GM19238 (cell line): ENCODE measurements at regions not wholly inside any gene's neighbourhood (a gene's known extent, or its start where the extent isn't known, plus 50 kb on each side); places are given as distances from the start of the nearest gene placed in this dataset.
"Not testable (repeated sequence)": the region's sequence is repeated elsewhere in the genome, so short reads cannot be mapped to it uniquely, and the experiment has no call there.

Experiments used
- DNase-seq: peaks from one replicate; pipeline ENCODE4 v3.0.0; 2011; ENCODE audit warnings: low spot score; ENCODE audit not compliant: insufficient read length

DNA sequence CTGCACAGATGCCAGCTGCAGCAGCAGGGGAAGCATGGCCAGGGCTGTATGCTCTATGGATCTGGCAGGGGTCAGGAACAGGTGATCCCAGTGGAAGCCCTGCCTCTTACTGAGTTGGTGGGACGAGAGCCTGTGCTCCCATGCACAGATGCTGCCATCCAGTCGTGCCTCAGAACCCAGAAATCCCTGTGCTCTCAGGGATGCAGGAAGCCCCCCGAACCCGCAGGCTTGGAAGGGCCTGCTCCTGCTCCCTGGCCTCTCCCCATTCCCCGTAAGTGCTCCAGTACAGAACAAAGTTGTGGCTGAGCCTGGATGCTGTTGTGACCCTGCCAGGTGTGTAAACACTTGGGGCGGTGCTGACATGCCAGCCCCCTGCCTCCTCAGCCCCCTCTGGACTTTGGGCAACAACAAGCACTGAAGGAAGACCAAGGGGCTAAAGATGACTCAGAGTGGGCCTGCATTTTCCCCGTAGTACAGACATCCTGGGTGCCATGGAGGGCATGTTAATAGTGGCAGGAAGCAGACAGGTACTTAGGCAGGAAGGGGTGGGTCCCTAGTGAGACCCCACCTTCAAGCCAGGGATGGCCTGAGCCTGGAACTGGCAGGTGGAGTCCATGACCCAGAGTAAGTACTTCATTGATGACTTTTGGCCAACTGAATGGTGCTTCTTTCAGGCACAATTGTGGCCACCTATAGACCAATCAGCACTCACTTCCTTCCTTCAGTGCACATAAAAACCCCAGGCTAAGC, 1640.7 kb downstream of the C4orf33 start:
- no peak for DNase-seq

DNA sequence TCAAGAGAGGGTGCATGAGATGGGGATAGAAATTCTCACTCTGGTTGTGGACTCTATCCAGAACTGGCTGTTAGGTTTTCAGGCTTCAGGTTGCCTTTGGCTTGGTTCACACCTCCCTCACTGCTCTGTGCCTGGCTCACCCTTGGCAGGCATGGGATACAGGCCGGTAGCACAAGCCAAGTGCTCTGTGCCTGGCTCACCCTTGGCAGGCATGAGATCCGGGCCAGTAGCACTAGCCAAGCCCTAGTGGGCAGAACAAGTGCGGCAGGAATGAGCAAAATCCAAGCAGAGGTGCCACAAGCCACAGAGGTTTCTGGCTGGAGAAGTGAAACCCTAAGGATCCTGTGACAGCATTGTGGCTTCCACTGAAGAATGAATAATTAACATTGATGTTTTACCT, 1642.3 kb downstream of the C4orf33 start:
- DNase-seq, result no peak

DNA sequence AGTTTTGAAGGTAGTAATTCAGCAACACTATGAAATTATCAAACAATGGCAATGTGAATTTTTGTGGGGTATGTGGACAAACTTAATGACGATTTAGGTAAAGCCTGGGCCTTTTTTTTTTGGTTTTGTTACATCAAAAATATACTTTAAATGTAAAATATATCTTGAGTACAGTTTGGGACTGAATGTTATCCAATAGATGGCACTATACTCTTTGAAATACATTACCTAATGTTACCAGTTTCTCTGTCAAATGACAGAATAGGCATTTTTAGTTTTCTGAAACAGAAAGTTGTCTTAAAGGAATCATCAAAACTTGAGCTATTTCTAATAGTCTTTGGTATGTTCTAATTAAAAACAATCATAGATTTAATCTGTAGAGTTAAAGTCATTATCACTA, 1651.9 kb downstream of the C4orf33 start:
- DNase-seq, result no peak

DNA sequence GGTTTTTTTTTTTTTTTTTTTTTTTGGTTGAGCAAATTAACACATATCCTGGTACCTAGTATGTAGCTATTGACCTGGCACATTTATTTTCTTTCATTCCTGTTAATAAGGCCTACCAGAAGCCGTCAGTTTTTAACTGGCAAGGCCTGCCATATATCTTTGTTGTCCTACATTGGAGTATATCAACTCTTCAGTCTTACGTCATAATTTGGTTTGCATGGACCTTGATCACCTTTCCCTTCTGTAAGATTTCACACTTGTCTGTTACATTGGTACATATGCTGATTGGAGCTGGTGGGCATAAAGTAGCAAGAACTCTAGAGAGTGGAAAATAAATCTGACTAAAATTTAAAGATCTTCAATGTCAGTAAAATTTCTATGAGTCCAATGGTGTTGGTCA, 1658.0 kb downstream of the C4orf33 start:
- DNase-seq, result no peak

DNA sequence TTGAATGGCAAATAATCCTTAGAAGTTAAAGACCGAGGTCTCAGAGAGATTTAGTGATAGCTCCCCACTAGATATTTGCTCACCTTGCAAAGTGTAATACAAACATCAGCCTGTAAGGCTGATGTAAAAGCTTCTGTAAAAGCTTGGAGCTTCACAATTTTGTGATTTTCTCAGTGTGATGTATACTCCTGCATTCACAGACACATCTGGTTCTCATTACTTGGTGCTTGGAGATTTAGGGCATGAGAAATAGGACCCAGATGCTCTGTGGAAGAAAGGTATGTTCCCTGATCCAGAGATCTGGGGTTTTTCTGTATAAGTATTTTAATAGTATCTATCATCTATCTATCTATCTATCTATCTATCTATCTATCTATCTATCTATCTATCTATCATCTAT, 1664.3 kb downstream of the C4orf33 start:
- no peak for DNase-seq

DNA sequence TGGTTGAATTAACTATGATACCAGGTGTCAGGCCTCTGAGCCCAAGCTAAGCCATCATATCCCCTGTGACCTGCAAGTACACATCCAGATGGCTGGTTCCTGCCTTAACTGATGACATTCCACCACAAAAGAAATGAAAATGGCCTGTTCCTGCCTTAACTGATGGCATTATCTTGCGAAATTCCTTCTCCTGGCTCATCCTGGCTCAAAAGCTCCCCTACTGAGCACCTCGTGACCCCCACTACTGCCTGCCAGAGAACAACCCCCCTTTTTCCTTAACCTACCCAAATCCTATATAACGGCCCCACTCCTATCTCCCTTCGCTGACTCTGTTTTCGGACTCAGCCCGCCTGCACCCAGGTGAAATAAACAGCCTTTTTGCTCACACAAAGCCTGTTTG, 1671.4 kb downstream of the C4orf33 start:
- DNase-seq, result not testable (repeated sequence)

DNA sequence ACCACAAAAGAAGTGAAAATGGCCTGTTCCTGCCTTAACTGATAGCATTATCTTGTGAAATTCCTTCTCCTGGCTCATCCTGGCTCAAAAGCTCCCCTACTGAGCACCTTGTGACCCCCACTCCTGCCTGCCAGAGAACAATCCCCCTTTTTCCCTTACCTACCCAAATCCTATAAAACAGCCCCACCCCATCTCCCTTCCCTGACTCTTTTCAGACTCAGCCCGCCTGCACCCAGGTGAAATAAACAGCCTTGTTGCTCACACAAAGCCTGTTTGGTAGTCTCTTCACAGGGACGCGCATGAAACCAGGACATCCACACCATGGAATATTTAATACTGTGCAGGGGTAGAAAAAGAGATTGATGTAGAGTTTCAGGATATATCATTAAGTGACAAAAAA, 1677.0 kb downstream of the C4orf33 start:
- not testable (repeated sequence) for DNase-seq

DNA sequence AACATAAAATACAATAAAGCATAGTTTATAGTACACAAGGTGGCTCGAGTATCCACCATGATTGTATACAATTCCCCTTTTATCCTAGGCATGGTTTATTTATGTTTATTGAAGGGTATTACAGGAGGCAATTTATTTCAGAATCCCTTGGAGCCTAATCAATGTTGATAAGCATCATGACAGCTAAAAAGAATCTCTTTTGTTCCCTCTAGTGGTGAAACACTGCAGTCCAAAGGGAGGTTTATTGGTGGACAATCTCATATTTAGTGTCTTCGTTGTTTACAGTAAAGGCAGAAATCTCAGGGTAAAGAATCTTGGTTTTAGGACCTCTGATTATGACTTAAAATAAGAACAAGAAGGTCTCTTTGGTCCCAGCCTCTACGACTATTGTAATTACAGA, 1712.5 kb downstream of the C4orf33 start:
- DNase-seq, result no peak

DNA sequence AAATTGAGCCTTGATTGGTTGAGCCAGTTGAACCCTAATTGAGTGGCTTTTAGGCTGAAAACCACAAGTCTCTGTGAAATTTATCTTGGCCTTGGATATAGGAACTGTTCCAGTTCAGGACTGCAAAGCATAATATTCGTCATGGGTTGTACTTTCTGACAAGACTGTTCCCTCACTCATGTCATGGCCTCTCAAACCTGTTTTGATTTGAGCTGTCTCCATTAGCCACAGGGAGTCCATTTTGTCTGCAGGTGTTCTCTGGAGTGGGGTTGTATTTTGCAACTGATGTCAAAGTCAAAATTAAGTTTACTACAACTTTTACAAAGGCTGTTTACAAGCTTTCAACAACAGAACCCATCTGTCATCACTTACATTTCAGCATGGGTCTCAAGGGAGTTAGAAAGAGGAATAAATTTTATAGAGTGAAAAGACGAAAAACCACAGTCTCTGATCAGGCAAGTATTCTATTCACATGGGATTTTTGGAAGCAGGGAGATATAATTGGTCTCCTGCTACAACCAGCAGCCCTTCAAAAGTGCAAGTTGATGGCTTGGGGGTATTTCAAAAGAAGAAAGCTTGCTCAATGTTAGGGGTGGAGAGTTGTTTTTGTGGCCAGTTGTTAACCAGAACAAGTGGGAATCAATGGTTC, 1716.3 kb downstream of the C4orf33 start:
- no peak for DNase-seq

DNA sequence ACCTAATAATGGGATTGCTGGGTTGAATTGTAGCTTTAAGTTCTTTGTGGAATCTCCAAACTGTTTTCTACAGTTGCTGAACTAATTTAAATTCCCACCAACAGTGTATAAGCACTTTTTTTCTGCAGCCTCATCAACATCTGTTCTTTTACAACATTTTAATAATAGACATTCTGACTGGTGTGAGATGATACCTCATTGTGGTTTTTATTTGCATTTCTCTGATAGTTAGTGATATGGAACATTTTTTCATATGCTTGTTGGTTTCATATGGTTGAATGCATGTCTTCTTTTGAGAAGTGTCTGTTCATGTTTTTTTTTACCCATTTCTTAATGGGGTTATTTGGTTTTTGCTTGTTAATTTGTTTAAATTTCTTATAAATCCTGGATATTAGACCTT, 1718.9 kb downstream of the C4orf33 start:
- no peak for DNase-seq

DNA sequence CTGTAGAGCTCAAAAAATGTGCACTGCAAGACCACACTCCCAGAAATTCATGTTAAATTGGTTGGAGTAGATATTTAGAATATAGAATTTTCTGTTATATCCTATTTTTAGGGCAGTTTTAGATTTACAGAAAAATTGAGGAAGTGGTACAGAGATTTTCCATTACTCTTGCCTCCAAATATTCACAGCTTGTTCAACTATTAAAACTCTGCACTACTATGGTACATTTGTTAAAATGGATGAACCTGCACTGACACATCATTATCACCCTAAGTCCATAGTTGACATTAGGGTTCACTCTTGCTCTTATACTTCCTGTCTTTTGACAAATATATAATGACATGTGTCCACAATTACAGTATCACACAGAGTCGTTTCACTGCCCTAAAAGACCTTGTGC, 1724.5 kb downstream of the C4orf33 start:
- no peak for DNase-seq

DNA sequence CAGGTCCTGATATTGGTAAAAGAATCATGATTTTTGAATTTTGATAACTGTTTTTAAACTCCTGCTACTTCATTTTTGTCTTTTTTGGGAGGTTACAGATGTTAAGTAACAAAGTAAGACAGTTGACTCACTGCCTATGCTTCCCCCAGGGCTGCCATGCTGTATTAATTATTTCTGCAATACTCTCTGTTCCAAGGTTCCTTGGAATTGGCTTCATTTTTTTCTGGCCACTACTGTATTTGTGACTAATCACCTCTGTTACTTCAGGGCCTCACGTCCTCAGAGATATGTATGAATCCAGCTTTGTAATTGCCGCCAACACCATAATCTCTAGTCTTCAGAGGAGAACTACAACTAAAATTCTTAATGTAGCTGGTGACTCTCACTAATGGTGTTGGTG, 1729.3 kb downstream of the C4orf33 start:
- no peak for DNase-seq

DNA sequence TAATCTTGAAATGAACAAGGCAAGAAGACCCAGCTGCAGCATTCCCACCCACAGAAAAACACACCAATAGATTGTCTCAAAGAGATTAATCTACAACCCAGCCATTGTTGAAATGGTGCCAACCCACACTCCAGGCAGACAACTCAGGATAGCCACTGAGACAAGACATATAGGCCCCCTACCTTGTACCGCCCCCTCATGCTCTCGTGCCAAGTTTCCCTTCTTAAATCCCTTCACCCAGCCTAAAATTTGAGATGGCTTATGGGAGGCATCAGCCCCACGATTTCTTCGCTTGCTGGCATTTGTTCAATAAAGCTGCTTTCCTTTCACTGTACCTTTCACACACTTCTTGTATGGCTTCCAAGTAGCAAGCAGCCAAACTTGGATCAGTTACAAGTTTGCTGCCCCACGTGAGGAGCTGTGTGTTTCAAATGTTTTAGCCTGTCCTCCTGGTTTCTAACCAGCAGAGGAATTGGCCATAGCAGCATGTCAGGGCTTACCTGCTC, 1754.1 kb downstream of the C4orf33 start:
- DNase-seq, result no peak

DNA sequence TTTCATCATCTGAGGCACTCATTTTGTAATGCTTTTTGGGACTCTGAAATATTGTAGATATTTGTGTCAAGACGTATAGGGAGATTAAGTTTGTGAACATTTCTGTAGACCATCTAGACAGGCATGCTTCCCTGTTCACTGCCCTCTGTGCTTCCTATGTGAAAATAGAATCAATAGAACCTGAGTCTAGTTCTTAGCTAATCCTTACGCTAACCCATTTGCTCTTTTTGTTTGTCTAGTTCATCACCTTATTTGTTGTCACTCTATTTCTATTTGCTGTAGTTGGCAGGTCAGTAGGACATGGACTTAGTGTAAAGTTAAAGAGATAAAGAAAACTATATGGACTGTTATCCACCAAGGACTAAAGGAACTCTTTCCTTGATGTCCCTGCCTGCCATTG, 1755.2 kb downstream of the C4orf33 start:
- DNase-seq, result no peak

DNA sequence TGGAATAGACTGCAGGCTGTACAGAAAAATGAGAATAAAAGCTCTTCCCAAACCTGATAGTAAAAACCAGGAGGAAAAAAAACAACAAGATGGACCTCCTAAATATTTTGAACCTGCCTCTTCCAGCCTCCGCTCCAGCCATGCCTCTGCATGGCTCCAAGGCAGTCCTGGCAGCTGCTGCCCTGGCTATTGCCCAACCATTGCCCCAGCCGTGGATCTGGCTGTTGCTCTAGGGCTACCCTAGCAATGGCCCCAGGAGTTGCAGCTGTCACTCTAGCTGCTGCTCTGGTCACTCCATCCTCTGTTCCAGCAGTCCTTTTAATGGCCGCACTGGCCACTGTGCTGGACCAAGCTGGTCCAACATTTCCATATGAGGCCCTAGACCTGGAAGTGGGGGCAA, 1756.0 kb downstream of the C4orf33 start:
- DNase-seq, result no peak

DNA sequence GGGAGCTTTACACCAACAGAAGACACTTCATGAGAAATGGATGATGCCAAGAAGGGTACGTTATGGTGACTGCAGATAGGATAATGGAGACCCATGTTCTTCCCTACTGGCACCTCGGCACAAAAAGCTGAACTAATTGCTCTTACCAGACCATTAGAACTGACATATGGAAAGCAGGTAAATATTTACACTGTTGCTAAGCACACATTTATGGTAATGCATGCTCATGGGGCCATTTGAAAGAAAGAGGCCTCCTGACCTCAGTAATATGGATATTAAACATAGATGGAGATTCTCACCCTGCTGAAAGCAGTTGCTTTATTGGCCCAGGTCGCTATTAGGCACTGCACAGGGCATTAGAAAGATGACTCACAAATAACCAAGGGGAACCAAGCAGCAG, 1759.6 kb downstream of the C4orf33 start:
- no peak for DNase-seq

DNA sequence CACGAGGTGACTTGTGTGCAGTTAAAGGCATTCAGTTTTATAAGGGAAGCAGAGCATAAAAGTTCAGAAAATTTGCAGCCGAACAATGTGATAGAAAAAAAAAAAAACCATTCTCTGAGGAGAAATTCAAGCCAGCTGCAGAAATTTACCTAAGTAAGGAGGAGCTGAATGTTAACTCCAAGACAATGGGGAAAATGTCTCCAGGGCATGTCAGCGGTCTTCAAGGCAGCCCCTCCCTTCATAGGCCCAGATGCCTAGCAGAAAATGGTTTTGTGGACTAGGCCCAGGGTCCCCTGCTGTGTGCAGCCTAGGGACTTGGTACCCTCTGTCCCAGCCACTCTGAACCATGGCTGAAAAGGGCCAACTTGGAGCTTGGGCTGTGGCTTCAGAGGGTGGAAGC, 1764.0 kb downstream of the C4orf33 start:
- no peak for DNase-seq

DNA sequence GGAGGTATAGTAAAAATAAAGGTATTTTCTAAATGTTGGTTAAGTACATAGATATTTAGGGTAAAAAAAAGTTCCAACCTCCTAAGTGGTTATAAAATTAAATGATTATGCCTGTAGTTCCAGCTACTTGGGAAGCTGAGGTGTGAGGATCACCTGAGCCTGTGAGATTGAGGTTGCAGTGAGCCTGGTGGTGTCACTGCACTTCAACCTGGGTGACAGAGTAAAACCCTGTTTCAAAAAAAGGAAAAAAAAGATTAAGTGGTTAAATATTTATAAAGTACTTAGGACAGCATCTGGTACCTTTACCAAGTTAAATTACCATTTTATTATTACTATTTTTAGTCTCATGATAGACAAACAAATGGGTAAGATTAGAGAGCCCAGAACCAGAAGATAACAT, 1801.0 kb downstream of the C4orf33 start:
- DNase-seq, result no peak

DNA sequence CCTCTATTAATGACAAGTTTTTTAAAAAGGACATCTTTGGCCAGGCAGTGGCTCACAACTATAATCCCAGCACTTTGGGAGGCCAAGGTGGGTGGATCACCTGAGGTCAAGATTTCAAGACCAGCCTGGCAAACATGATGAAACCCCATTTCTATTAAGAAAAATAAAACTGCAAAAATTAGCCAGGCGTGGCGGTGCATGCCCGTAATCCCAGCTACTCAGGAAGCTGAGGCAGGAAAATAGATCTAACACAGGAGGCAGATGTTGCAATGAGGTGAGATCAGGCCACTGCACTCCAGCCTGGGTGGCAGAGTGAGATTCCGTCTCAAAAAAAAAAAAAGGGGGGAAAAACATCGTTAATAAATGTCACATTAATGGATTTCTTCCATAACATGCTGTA, 1805.4 kb downstream of the C4orf33 start:
- no peak for DNase-seq

DNA sequence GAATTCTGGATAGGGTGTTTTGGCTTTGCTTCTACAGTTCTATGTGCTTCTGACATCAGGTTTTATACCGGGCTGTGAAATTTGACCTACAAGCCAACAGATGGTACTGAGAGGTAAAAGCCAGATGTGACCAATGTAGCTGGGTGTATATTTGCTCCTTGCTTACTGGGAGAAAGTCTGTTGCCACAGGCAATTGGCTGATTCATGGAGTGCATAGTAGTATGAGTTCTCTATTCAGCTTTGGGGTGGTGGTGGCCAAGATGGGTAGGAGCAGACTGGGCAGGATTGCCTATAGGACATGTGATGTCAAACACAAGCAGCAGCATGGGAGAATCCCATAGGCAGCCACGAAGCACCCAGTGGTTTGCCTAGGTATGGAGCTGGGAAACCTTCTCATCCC, 1827.0 kb downstream of the C4orf33 start:
- no peak for DNase-seq

DNA sequence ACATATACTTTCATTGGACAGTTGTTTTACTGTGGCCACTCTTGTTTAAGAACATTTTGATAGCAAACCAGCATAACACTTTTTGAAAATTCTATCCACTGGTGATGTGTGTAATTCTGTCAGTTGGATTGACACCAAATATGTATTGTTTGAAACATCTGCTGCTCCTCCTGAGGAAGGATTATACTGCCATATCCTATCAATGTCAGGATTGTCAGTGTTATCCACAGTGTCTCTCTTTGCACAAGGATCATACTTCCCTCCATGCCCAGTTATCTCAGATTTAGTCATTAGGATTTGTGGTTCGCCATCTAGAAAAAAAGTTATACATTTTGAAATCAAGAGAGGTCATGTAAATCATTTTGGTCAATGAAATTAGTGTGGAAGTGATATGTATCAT, 1859.6 kb downstream of the C4orf33 start:
- no peak for DNase-seq

DNA sequence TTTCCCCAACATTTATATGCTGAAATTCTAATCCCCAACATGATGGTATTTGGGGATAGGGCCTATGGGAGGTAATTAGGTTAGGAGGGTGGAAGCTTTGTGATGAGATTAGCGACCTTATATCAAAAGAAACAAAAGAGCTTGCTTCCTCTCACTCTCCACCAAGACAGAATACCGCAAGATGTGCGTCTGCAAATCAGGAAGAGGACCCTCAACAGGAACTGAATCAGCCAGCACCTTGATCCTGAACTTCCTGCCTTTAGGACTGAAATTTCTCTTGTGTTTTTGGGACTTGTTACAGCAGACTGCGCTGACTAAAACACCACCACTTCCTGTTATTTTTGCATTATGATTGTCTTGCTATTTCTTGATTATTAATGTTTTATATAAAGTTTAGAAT, 1889.4 kb downstream of the C4orf33 start:
- DNase-seq, result no peak

DNA sequence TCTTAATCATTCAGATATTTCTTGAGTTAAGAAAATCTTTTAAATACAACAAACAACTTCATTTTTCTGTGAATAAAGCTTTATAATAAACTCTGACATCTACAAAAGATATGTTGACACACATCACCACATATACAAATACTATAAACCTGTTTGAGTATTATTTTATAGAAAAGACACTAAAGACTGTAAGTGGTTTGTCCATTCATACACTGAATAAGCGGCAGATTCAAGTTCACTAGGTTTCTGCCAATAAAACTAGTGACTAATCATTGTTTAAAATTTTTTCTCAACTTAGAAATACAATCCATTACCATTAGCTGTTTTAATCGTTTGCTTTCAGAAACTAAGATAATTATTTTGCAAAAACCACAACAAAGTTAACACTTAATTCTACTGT, 1900.0 kb downstream of the C4orf33 start:
- DNase-seq, result no peak
